GM04504 (cell line): ENCODE measurements at regions not wholly inside any gene's neighbourhood (a gene's known extent, or its start where the extent isn't known, plus 50 kb on each side); places are given as distances from the start of the nearest gene placed in this dataset.

ENCODE experiments used
- DNase-seq: peaks from one replicate; pipeline ENCODE4 v3.0.0-alpha.2; 2012; ENCODE audit warnings: low read depth

- DNase-seq: no peak
Observed at GRCh38 chr15:38176691-38177090, 75.9 kb upstream of the SPRED1 start.

- no peak for DNase-seq
Observed at GRCh38 chr15:38182900-38183299, 69.7 kb upstream of the SPRED1 start.

GRCh38 chr15:38186507-38186906 is 66.1 kb upstream of the SPRED1 start:
- DNase-seq: no peak

- DNase-seq: no peak
Observed at GRCh38 chr15:38187630-38188313, 64.9 kb upstream of the SPRED1 start.

GRCh38 chr15:38189671-38190295 is 62.9 kb upstream of the SPRED1 start:
- DNase-seq: no peak

- no peak for DNase-seq
Observed at GRCh38 chr15:38190501-38190900, 62.1 kb upstream of the SPRED1 start.

- no peak for DNase-seq
Observed at GRCh38 chr15:38192496-38192895, 60.1 kb upstream of the SPRED1 start.

- no peak for DNase-seq
Observed at GRCh38 chr15:38193496-38193895, 59.1 kb upstream of the SPRED1 start.

- DNase-seq: no peak
Observed at GRCh38 chr15:38195191-38195901, 57.3 kb upstream of the SPRED1 start.

GRCh38 chr15:38196076-38196475 is 56.6 kb upstream of the SPRED1 start:
- DNase-seq: no peak

GRCh38 chr15:38197553-38197952 is 55.1 kb upstream of the SPRED1 start:
- no peak for DNase-seq

GRCh38 chr15:38201714-38202113 is 50.9 kb upstream of the SPRED1 start:
- no peak for DNase-seq

- no peak for DNase-seq
Observed at GRCh38 chr15:38202361-38202760, 50.3 kb upstream of the SPRED1 start.
